Transverse colon (tissue), 3 donors: ENCODE measurements at regions not wholly inside any gene's neighbourhood (a gene's known extent, or its start where the extent isn't known, plus 50 kb on each side); places are given as distances from the start of the nearest gene placed in this dataset.

Experiments
- POLR2A ChIP-seq: fragments of 450-650 bp; IDR thresholded peaks from one replicate; pipeline ENCODE4 v1.6.1; 2016; ENCODE audit warnings: antibody characterized with exemption, mild to moderate bottlenecking, moderate library complexity
- TF ChIP-seq, protein P1 (sequence below), 5 experiments: fragments of 200-600 bp in 3 of 5; fragments of 450-650 bp in 2 of 5; sonication (generic) in 3 of 5; IDR thresholded peaks; 1 replicate in 2 of 5; 2 replicates in 3 of 5; pipeline ENCODE4 v1.5.1; 2016 to 2017; ENCODE audit warnings: antibody characterized with exemption in 5 of 5, inconsistent platforms in 3 of 5, mild to moderate bottlenecking in 2 of 5, moderate library complexity in 1 of 5

DNA sequence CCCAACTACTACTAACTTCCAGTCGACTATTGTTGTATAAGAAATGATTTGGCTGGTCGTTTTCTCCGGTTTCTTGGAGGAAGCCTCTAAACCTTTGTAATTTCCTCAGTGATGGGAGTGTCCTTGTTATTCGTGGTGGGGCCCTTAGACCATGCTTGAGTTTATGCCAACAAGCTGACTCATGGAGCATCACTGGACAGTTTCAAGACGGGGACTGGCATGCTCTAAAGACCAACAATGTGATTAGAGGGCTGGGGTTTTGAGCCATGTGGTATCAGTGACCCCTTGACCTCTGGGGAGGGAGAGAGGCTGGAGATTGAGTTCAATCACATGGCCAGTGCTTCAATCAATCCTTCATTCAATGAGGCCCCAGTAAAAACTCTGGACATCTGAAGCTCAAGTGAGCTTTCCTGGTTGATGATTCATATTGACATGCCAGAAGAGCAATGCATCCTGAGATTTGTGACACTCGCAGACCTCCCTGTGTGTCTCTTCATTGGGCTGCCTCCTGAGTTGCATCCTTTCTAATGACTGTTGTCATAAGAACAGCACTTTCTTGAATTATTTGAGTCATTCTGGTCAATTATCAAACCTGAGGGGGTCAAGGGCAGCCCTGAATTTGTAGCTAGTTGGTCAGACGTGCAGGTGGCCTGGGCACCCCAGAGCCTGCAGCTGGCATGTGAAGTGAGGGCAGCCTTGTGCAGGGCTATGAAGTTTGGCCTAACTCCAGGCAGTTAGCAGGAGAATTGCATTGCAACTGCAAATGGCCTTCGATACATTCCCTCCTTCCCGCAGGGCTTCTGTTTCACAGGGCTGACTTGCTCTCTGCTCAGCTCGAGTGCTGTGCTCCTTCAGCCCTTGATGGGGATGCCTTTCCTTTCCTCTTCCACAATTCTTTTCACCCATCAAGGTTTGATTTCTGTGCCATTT, 246.5 kb downstream of the FGF9 start:
- TF ChIP-seq, protein P1, sequence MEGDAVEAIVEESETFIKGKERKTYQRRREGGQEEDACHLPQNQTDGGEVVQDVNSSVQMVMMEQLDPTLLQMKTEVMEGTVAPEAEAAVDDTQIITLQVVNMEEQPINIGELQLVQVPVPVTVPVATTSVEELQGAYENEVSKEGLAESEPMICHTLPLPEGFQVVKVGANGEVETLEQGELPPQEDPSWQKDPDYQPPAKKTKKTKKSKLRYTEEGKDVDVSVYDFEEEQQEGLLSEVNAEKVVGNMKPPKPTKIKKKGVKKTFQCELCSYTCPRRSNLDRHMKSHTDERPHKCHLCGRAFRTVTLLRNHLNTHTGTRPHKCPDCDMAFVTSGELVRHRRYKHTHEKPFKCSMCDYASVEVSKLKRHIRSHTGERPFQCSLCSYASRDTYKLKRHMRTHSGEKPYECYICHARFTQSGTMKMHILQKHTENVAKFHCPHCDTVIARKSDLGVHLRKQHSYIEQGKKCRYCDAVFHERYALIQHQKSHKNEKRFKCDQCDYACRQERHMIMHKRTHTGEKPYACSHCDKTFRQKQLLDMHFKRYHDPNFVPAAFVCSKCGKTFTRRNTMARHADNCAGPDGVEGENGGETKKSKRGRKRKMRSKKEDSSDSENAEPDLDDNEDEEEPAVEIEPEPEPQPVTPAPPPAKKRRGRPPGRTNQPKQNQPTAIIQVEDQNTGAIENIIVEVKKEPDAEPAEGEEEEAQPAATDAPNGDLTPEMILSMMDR (IDR thresholded peaks at IDR 0.05): no peak
- no peak for TF ChIP-seq POLR2A
